Prostate gland (tissue), 2 donors: ENCODE measurements at regions not wholly inside any gene's neighbourhood (a gene's known extent, or its start where the extent isn't known, plus 50 kb on each side); places are given as distances from the start of the nearest gene placed in this dataset.

Experiments used
- DNase-seq: peaks from one replicate; pipeline ENCODE4 v3.0.0-alpha.2; 2019; ENCODE audit warnings: low spot score
- H3K27ac ChIP-seq, 2 donors: fragments of 200-600 bp; sonication (generic); 2 replicates each; pipeline ENCODE4 v1.5.1; 2017 to 2019
- H3K27me3 ChIP-seq: fragments of 200-600 bp; sonication (generic); replicated peaks from 2 replicates; pipeline ENCODE4 v1.5.1; 2019; ENCODE audit not compliant: insufficient read depth
- H3K36me3 ChIP-seq, 2 donors: fragments of 200-600 bp; sonication (generic); 1 replicate in 1 of 2; 2 replicates in 1 of 2; pipeline versions ENCODE4 v1.5.1 to v1.8.1; 2017 to 2019
- H3K4me1 ChIP-seq: fragments of 200-600 bp; sonication (generic); replicated peaks from 2 replicates; pipeline ENCODE4 v1.5.1; 2019
- H3K4me3 ChIP-seq, 2 donors: fragments of 200-600 bp; sonication (generic); 2 replicates each; pipeline ENCODE4 v1.5.1; 2017 to 2019
- H3K9me3 ChIP-seq: fragments of 200-600 bp; sonication (generic); 2 replicates; pipeline ENCODE4 v1.5.1; 2017
- POLR2A ChIP-seq: fragments of 450-650 bp; IDR thresholded peaks from one replicate; pipeline ENCODE4 v1.6.1; 2016; ENCODE audit warnings: antibody characterized with exemption, mild to moderate bottlenecking
- POLR2AphosphoS5 ChIP-seq: sonication (generic); formaldehyde crosslinking; IDR thresholded peaks from one replicate; pipeline ENCODE4 v1.6.1; 2017; ENCODE audit warnings: antibody characterized with exemption
- WGBS: methylation state at CpG from one replicate; pipeline ENCODE4 v1.1.5; 2018; 5-methylcytosine and 5-hydroxymethylcytosine counted together
- intact Hi-C: fragments of 100-400 bp; cut with DNase I; formaldehyde crosslinking; loops from one replicate; pipeline ENCODE4 v1.14.2; 2022
- TF ChIP-seq, protein P1 (sequence below), 4 experiments: fragments of 200-600 bp in 2 of 4; fragments of 450-650 bp in 2 of 4; sonication (generic) in 2 of 4; IDR thresholded peaks; 1 replicate in 3 of 4; 2 replicates in 1 of 4; pipeline ENCODE4 v1.5.1; 2016 to 2019; ENCODE audit warnings: antibody characterized with exemption in 4 of 4, mild to moderate bottlenecking in 2 of 4, moderate library complexity in 2 of 4

GRCh38 chr12:131568336-131568735 is 142.6 kb upstream of the SFSWAP start:
- Histone ChIP-seq H3K27ac (no peak overlapping the region), H3K4me1 (no peaks in the 10 kb centered on the region), H3K9me3 (no peaks in the 10 kb centered on the region), H3K27me3 (peaks cover 2% of the 10 kb centered on the region), H3K4me3 (no peak overlapping the region), H3K36me3 (no peaks in the 10 kb centered on the region)
- DNase-seq: no peak
- intact Hi-C loops: no loop called here
- TF ChIP-seq POLR2A: no peak
- TF ChIP-seq, protein P1, sequence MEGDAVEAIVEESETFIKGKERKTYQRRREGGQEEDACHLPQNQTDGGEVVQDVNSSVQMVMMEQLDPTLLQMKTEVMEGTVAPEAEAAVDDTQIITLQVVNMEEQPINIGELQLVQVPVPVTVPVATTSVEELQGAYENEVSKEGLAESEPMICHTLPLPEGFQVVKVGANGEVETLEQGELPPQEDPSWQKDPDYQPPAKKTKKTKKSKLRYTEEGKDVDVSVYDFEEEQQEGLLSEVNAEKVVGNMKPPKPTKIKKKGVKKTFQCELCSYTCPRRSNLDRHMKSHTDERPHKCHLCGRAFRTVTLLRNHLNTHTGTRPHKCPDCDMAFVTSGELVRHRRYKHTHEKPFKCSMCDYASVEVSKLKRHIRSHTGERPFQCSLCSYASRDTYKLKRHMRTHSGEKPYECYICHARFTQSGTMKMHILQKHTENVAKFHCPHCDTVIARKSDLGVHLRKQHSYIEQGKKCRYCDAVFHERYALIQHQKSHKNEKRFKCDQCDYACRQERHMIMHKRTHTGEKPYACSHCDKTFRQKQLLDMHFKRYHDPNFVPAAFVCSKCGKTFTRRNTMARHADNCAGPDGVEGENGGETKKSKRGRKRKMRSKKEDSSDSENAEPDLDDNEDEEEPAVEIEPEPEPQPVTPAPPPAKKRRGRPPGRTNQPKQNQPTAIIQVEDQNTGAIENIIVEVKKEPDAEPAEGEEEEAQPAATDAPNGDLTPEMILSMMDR (IDR thresholded peaks at IDR 0.05): no peak
- TF ChIP-seq POLR2AphosphoS5: no peak

DNA sequence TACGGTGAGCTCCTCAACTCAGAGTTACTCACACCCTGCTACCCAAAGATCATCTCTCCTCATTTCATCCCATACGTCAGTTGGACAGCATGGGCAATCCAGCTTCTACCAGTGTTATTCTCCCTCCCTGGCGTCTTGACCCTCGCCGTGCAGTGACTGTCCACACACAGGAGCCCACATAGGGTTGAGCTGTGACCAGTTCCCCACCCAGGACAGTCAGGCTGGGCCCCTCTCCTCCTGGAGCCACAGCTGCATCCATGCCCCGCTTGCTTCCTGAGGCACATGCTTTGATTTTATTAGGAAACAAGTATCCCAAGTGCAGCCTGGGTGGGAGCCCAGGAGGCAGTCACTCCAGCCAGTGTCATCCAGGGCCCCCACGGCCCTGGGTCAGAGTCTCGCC is 140.3 kb upstream of the SFSWAP start:
- TF ChIP-seq POLR2AphosphoS5: no peak
- TF ChIP-seq, protein P1 (IDR thresholded peaks at IDR 0.05): no peak
- no peak for TF ChIP-seq POLR2A
- 83% methylated on average over 8 of the region's 8 CpGs for WGBS
- no peaks in the 10 kb centered on the region for H3K9me3 ChIP-seq
- no peak overlapping the region for H3K27ac ChIP-seq
- H3K4me1 ChIP-seq: no peaks in the 10 kb centered on the region
- DNase-seq: no peak
- peaks cover 2% of the 10 kb centered on the region for H3K27me3 ChIP-seq
- intact Hi-C loops: no loop called here
- no peak overlapping the region for H3K4me3 ChIP-seq
- H3K36me3 ChIP-seq: no peaks in the 10 kb centered on the region

DNA sequence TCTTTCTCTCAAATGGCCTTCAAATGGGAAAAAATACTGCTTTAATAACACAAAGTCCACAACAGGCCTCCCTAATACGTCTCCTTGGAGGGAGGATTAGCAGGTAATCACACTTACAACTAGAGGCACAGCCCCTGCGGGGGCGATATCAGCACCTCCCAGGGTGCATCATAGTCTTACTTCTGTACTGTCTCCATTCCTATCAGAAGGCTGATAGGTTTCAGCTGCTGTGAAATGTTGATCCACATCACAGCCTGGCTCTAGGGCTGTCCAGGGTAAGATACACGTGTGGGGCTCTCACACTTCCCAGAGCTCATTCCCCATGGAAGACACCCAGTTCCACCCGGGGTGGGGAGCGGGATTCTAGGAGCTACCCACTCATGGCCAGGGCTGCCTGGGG is 139.1 kb upstream of the SFSWAP start:
- peaks cover 2% of the 10 kb centered on the region for H3K27me3 ChIP-seq
- no peak for DNase-seq
- 49% methylated on average over 6 of the region's 6 CpGs for WGBS

DNA sequence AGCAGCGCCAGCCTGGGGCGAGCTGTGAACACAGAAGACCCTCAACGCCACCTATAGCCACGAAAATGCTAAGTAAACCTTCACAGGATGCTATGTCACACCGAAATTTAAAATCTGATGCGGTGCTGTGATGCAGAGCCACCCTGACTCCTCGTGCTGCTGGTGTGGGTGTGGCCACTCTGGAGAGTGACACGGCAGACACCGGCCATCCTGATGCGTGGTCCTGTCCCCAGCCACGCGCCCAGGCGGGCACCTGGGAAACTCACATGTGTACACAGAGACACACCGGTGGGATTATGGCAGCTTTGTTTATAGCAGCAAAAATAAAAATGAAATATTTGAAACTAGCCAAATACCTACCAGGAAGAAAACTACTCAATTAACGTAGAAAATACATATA is 138.3 kb upstream of the SFSWAP start:
- Histone ChIP-seq H3K36me3 (no peaks in the 10 kb centered on the region), H3K27me3 (peaks cover 2% of the 10 kb centered on the region), H3K4me3 (no peak overlapping the region), H3K9me3 (no peaks in the 10 kb centered on the region), H3K4me1 (no peaks in the 10 kb centered on the region), H3K27ac (no peak overlapping the region)
- intact Hi-C loops: no loop called here
- no peak for DNase-seq
- TF ChIP-seq POLR2A: no peak
- TF ChIP-seq POLR2AphosphoS5: no peak
- TF ChIP-seq, protein P1 (IDR thresholded peaks at IDR 0.05): no peak
- WGBS: 74% methylated on average over 15 of the region's 15 CpGs

More for the DNA sequence above, 139.1 kb upstream of the SFSWAP start:
- intact Hi-C loops: no loop called here
- Histone ChIP-seq H3K4me1 (no peaks in the 10 kb centered on the region), H3K4me3 (no peak overlapping the region), H3K9me3 (no peaks in the 10 kb centered on the region), H3K27ac (no peak overlapping the region), H3K36me3 (no peaks in the 10 kb centered on the region)
- no peak for TF ChIP-seq POLR2AphosphoS5
- TF ChIP-seq POLR2A: no peak
- TF ChIP-seq, protein P1 (IDR thresholded peaks at IDR 0.05): no peak

DNA sequence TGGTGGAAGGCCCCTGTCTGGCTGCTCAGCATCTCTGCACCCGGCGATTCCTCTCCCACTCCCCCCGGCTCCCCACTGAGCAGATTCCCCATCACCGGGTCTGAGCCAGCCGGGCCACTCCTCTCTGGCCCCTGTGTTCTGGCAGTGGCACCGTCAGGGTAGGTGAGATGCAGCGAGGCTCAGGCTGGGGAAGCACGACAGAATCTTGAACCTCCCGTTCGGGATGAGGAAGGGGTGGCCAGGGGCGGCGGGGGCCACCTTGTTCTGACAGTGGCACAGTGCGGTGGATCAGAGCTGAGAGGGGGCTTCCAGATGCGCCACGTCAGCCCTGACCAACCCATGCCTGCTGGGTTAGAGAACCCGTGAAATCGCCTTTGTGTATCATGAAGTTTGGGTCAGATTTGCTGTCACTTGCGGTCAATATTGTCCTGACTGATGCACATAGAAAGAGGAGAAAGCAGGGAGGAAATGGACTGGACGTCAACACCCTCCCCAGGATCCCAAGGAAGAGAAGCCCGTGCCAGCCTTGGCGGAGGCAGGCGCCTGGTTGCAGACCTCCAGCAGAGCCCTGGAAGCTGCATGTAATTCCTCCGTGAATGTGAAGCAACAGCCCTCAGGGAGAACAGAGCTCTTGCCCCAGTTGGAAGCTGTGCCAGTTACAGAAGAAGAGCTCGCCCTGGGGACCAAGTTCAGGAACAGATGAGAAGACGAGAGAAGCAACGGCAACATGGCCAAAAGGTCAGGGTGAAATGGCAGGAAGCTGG is 137.1 kb upstream of the SFSWAP start:
- DNase-seq: no peak
- Histone ChIP-seq H3K27ac (no peak overlapping the region), H3K36me3 (no peaks in the 10 kb centered on the region), H3K4me1 (no peaks in the 10 kb centered on the region), H3K4me3 (no peak overlapping the region), H3K9me3 (no peaks in the 10 kb centered on the region), H3K27me3 (peaks cover 2% of the 10 kb centered on the region)
- intact Hi-C loops: no loop called here
- TF ChIP-seq, protein P1 (IDR thresholded peaks at IDR 0.05): no peak
- no peak for TF ChIP-seq POLR2AphosphoS5
- TF ChIP-seq POLR2A: no peak
- 56% methylated on average over 26 of the region's 26 CpGs for WGBS
